ENCODE measurements at regions not wholly inside any gene's neighbourhood (a gene's known extent, or its start where the extent isn't known, plus 50 kb on each side); places are given as distances from the start of the nearest gene placed in this dataset.

DNA sequence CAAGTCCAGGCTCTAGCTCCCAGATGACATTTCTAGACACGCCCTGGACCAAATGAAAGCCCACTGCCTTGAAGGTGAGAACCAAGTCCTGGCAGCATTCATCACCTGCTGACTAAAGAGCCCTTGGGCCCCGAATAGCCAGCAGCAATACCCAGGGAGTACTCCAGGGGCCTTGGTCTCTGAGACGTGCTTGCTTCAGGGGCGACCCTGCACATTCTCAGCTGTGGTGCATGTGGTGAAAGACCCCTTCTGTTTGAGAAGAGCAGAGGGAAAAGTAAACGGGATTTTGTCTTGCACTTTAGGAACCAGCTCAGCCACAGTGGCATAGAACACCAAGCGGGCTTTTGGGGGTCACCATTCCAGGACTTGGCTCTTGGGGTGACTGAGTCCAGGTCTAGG, 260.5 kb upstream of the MYT1L start:
- no peak for ATAC-seq (ENCODE audit: low read depth)
- Mint-ChIP-seq H3K27ac (no peak overlapping the region), H3K9me3 (no peaks in the 10 kb centered on the region), H3K4me3 (no peak overlapping the region), H3K27me3 (no peaks in the 10 kb centered on the region), H3K4me1 (no peaks in the 10 kb centered on the region), H3K36me3 (ENCODE audit: low read depth) (no peaks in the 10 kb centered on the region)
- no peak for DNase-seq
- ChIA-PET POLR2A (no interaction called here), CTCF (no interaction called here)
- TF ChIP-seq, protein P1, sequence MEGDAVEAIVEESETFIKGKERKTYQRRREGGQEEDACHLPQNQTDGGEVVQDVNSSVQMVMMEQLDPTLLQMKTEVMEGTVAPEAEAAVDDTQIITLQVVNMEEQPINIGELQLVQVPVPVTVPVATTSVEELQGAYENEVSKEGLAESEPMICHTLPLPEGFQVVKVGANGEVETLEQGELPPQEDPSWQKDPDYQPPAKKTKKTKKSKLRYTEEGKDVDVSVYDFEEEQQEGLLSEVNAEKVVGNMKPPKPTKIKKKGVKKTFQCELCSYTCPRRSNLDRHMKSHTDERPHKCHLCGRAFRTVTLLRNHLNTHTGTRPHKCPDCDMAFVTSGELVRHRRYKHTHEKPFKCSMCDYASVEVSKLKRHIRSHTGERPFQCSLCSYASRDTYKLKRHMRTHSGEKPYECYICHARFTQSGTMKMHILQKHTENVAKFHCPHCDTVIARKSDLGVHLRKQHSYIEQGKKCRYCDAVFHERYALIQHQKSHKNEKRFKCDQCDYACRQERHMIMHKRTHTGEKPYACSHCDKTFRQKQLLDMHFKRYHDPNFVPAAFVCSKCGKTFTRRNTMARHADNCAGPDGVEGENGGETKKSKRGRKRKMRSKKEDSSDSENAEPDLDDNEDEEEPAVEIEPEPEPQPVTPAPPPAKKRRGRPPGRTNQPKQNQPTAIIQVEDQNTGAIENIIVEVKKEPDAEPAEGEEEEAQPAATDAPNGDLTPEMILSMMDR (IDR thresholded peaks at IDR 0.05), result no peak
- intact Hi-C loops (cut with micrococcal nuclease), result no loop called here

DNA sequence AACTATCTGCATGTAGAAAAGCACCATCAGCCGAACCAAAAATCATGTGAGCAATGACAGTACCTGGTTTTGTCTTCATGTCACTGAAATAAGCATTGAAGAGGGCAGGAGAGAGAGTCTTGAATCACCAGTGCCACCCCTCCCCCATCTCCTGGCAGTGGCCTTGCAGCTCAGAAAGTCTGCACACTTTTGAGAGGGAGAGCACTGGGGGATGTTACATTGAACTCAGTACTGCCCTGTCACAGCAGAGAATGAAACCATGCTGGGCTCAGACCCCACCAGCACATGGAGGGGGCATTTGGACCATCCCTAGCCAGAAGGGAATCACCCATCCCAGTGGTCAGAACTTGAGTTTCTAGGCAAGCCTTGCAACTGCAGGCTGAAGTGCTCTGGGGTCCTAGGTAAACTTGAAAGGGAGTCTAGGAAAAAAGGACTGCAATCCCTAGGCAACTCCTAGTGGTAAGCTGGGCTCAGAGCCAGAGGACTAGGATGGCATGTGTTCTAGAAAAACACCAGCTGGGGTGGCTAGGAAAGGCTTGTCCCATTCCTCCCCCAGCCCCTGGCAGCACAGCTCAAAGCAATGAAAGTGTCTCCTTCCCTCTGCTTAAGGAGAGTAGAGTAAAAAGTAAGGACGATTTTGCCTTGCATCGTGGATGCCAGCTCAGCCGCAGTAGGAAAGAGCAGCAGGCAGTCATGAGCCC, 259.9 kb upstream of the MYT1L start:
- Mint-ChIP-seq H3K36me3 (ENCODE audit: low read depth) (no peaks in the 10 kb centered on the region), H3K27ac (no peak overlapping the region), H3K4me3 (no peak overlapping the region), H3K4me1 (no peaks in the 10 kb centered on the region), H3K9me3 (no peaks in the 10 kb centered on the region), H3K27me3 (no peaks in the 10 kb centered on the region)
- DNase-seq (no peak), ATAC-seq (ENCODE audit: low read depth) (no peak)
- TF ChIP-seq, protein P1 (IDR thresholded peaks at IDR 0.05), result no peak
- intact Hi-C loops (cut with micrococcal nuclease), result no loop called here
- CTCF ChIA-PET, result no interaction called here
- POLR2A ChIA-PET, result no interaction called here

DNA sequence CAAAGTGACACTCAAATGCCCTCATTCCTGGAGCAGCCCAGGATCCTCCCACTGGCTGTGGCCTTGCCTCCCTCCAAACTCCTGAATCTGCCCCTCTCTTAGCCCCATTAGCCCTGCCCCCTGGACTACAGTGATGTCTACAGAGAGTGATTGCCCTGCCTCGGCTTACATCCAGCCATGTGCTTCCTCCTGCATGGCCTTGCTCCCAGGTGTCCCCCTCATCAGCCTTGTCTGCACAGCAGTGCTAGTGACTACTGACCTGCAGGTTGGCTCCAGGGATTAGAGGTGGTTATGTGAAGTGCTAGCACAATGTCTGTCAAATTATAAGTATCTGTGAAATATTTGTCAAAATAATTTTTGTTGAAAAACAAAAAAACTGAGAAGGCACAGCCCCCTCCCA, 259.1 kb upstream of the MYT1L start:
- no peaks in the 10 kb centered on the region for H3K4me1 Mint-ChIP-seq
- DNase-seq (no peak), ATAC-seq (ENCODE audit: low read depth) (no peak)
- POLR2A ChIA-PET, result no interaction called here
- no peaks in the 10 kb centered on the region for H3K36me3 Mint-ChIP-seq (ENCODE audit: low read depth)
- H3K27me3 Mint-ChIP-seq, result no peaks in the 10 kb centered on the region
- no peaks in the 10 kb centered on the region for H3K9me3 Mint-ChIP-seq
- TF ChIP-seq, protein P1 (IDR thresholded peaks at IDR 0.05), result no peak
- CTCF ChIA-PET, result no interaction called here
- intact Hi-C loops (cut with micrococcal nuclease), result no loop called here
- H3K4me3 Mint-ChIP-seq, result no peak overlapping the region
- H3K27ac Mint-ChIP-seq, result no peak overlapping the region

DNA sequence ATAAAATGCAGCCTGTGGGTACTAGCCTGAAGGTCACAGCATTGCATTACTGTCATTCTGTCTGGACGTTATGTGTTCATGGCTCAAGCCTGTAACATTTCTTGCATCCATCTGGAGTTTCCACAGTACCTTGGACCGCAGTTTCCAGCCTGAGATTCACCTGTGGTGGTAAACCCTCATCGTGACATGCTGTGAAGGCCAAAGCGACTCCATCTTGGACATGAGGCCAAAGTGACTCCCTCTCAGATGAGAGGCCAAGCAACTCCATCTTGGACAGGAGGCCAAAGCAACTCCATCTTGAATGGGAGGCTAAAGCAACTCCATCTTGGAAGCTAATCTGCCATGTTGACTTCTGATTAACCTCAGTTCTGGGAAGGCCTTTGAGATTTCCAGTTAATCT, 257.7 kb upstream of the MYT1L start:
- Mint-ChIP-seq H3K27ac (no peak overlapping the region), H3K36me3 (ENCODE audit: low read depth) (no peaks in the 10 kb centered on the region), H3K4me1 (no peaks in the 10 kb centered on the region), H3K4me3 (no peak overlapping the region), H3K27me3 (no peaks in the 10 kb centered on the region), H3K9me3 (peaks cover 7% of the 10 kb centered on the region)
- no peak for DNase-seq
- intact Hi-C loops (cut with micrococcal nuclease), result no loop called here
- CTCF ChIA-PET, result no interaction called here
- POLR2A ChIA-PET, result no interaction called here
- no peak for ATAC-seq (ENCODE audit: low read depth)
- TF ChIP-seq, protein P1 (IDR thresholded peaks at IDR 0.05), result no peak

DNA sequence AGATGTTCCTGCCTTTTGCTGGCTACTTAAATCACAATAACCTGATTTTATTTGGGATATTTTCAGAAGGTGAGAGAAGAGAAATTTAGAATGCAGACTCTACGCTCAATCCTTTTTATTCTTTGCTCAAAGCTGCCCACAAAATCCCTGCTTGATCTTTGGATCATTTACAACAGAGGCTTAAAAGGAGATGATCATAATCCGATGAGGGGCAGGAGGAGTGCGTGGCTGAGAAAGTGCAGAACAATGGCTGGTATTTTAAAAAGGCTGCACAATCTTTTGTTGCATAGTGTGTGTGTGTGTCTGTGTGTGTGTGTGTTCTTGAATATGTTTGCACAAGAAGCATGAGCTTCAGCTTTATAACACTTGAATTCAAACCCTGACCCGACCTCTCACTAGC, 256.3 kb upstream of the MYT1L start:
- ChIA-PET POLR2A (no interaction called here), CTCF (no interaction called here)
- Mint-ChIP-seq H3K4me3 (no peak overlapping the region), H3K27me3 (no peaks in the 10 kb centered on the region), H3K27ac (no peak overlapping the region), H3K36me3 (ENCODE audit: low read depth) (no peaks in the 10 kb centered on the region), H3K9me3 (peaks cover 7% of the 10 kb centered on the region), H3K4me1 (no peaks in the 10 kb centered on the region)
- ATAC-seq (ENCODE audit: low read depth), result no peak
- TF ChIP-seq, protein P1 (IDR thresholded peaks at IDR 0.05), result no peak
- no peak for DNase-seq
- intact Hi-C loops (cut with micrococcal nuclease), result no loop called here
